Endothelial cell of umbilical vein (primary cell): ENCODE measurements at regions not wholly inside any gene's neighbourhood (a gene's known extent, or its start where the extent isn't known, plus 50 kb on each side); places are given as distances from the start of the nearest gene placed in this dataset.

Experiments used
- CTCF ChIP-seq, 2 donors: IDR thresholded peaks; 1 replicate in 1 of 2; 2 replicates in 1 of 2; pipeline ENCODE4 v1.5.1; 2011; ENCODE audit warnings: low read length in 2 of 2, mild to moderate bottlenecking in 2 of 2, moderate library complexity in 2 of 2, control low read depth in 1 of 2, inconsistent platforms in 1 of 2, low read depth in 1 of 2; ENCODE audit not compliant: insufficient read depth in 1 of 2; ENCODE audit errors: extremely low read depth in 1 of 2
- GATA2 ChIP-seq: IDR thresholded peaks from 2 replicates; pipeline ENCODE4 v1.7.0; 2011; ENCODE audit warnings: low read depth, mild to moderate bottlenecking, moderate library complexity, mixed read lengths, low read length; ENCODE audit not compliant: insufficient read length, insufficient read depth
- MAX ChIP-seq: IDR thresholded peaks from 2 replicates; pipeline ENCODE4 v1.6.1; 2011; ENCODE audit not compliant: insufficient read depth, insufficient read length
- POLR2A ChIP-seq: IDR thresholded peaks from 2 replicates; pipeline ENCODE4 v1.6.1; 2012; ENCODE audit warnings: low read depth, mild to moderate bottlenecking, control low read depth, low read length

- TF ChIP-seq CTCF (IDR thresholded peaks at IDR 0.05; ENCODE audit: extremely low read depth in 1 of 2, insufficient read depth in 1 of 2, low read depth in 1 of 2, low read length in 2 of 2) = no peak
- TF ChIP-seq POLR2A = no peak
- no peak for TF ChIP-seq GATA2
- no peak for TF ChIP-seq MAX
Measured at GRCh38 chr12:89225808-89226411, 126.4 kb downstream of the DUSP6 start.
